RWPE1 (cell line): ENCODE measurements at regions not wholly inside any gene's neighbourhood (a gene's known extent, or its start where the extent isn't known, plus 50 kb on each side); places are given as distances from the start of the nearest gene placed in this dataset.

ENCODE experiments used
- CTCF ChIA-PET: fragments of 350-600 bp; sonication (Branson Sonifier 250); formaldehyde crosslinking; extraction: SDS; loops from one replicate; lab custom pipeline; 2021; lab: Yijun Ruan, JAX
- POLR2A ChIA-PET: fragments of 400-600 bp; formaldehyde crosslinking; extraction: SDS; loops from one replicate; lab custom pipeline; 2020; ENCODE audit warnings: antibody characterized with exemption; ENCODE audit not compliant: low non-redundant PET; lab: Yijun Ruan, JAX
- DNase-seq: peaks from one replicate; pipeline ENCODE4 v3.0.0; 2012; ENCODE audit warnings: low spot score
- H3K27ac ChIP-seq: fragments of 450-650 bp; 2 replicates; pipeline ENCODE4 v1.5.1; 2017
- CTCF ChIP-seq: fragments of 450-650 bp; conservative IDR thresholded peaks from 2 replicates; pipeline ENCODE4 v1.5.1; 2017; ENCODE audit warnings: low read depth, mild to moderate bottlenecking

GRCh38 chr2:238502088-238502810, 75.5 kb downstream of the ASB1 start:
- DNase-seq = no peak
- CTCF ChIA-PET = no interaction called here
- POLR2A ChIA-PET = no interaction called here
- TF ChIP-seq CTCF = no peak
- no peak overlapping the region for H3K27ac ChIP-seq

GRCh38 chr2:238502956-238503791, 76.4 kb downstream of the ASB1 start:
- H3K27ac ChIP-seq = no peak overlapping the region
- no peak for DNase-seq
- no peak for TF ChIP-seq CTCF
- ChIA-PET POLR2A (no interaction called here), CTCF (interaction anchor here (0.6 to 1.3 kb wide), 3 partner anchors 10 to 788 kb away, joined by 3 to 6 read pairs (median 4); no protein-coding TSS in a partner anchor)

- CTCF ChIA-PET = interaction anchor here (1.3 kb wide), 1 partner anchor 9 kb away, joined by 6 read pairs; no protein-coding TSS in a partner anchor
- no peak for DNase-seq
- H3K27ac ChIP-seq = no peak overlapping the region
- TF ChIP-seq CTCF = no peak
- POLR2A ChIA-PET = no interaction called here
These were observed 77.6 kb downstream of the ASB1 start for GRCh38 chr2:238504181-238504931.

GRCh38 chr2:238505119-238505891, 78.6 kb downstream of the ASB1 start:
- ChIA-PET POLR2A (no interaction called here), CTCF (no interaction called here)

GRCh38 chr2:238505892-238506280, 79.2 kb downstream of the ASB1 start:
- POLR2A ChIA-PET = no interaction called here

More at GRCh38 chr2:238505119-238505891, 78.6 kb downstream of the ASB1 start:
- no peak for DNase-seq
- no peak overlapping the region for H3K27ac ChIP-seq
- no peak for TF ChIP-seq CTCF

More at GRCh38 chr2:238505892-238506280, 79.2 kb downstream of the ASB1 start:
- DNase-seq = no peak
- no peak for TF ChIP-seq CTCF
- H3K27ac ChIP-seq = no peak overlapping the region
- CTCF ChIA-PET = no interaction called here
